H9 (cell line): ENCODE measurements at regions not wholly inside any gene's neighbourhood (a gene's known extent, or its start where the extent isn't known, plus 50 kb on each side); places are given as distances from the start of the nearest gene placed in this dataset.

Experiments used
- DNase-seq: peaks from one replicate; pipeline ENCODE4 v3.0.0-alpha.2; 2017
- H2AFZ ChIP-seq: one replicate; pipeline ENCODE4 v1.6.1; 2013; ENCODE audit warnings: mild to moderate bottlenecking, low read length, control low read depth, moderate library complexity
- H2AK5ac ChIP-seq: 2 replicates; pipeline ENCODE4 v1.6.1; 2013; ENCODE audit warnings: low read length, control low read depth, mixed read lengths; ENCODE audit not compliant: insufficient read length
- H2BK120ac ChIP-seq: one replicate; pipeline ENCODE4 v1.6.1; 2013; ENCODE audit warnings: low read depth, mild to moderate bottlenecking, low read length, control low read depth, inconsistent platforms; ENCODE audit not compliant: poor library complexity, severe bottlenecking
- H2BK12ac ChIP-seq: 2 replicates; pipeline ENCODE4 v1.6.1; 2013; ENCODE audit warnings: low read length, control low read depth, mixed read lengths, low read depth; ENCODE audit not compliant: insufficient read length
- H2BK15ac ChIP-seq: 2 replicates; pipeline ENCODE4 v1.6.1; 2013; ENCODE audit warnings: low read depth, low read length, control low read depth
- H2BK20ac ChIP-seq: one replicate; pipeline ENCODE4 v1.6.1; 2013; ENCODE audit warnings: low read depth, mild to moderate bottlenecking, low read length, control low read depth, inconsistent platforms; ENCODE audit not compliant: poor library complexity, severe bottlenecking
- H2BK5ac ChIP-seq: 2 replicates; pipeline ENCODE4 v1.6.1; 2013; ENCODE audit warnings: low read length, control low read depth, mixed read lengths; ENCODE audit not compliant: insufficient read length
- H3K14ac ChIP-seq: 2 replicates; pipeline ENCODE4 v1.6.1; 2013; ENCODE audit warnings: low read length, control low read depth; ENCODE audit not compliant: insufficient read depth
- H3K18ac ChIP-seq: 2 replicates; pipeline ENCODE4 v1.6.1; 2013; ENCODE audit warnings: low read depth, mild to moderate bottlenecking, mixed read lengths, low read length, control low read depth; ENCODE audit not compliant: insufficient read length
- H3K23ac ChIP-seq: 2 replicates; pipeline ENCODE4 v1.6.1; 2013; ENCODE audit warnings: low read length, control low read depth, mixed read lengths, low read depth; ENCODE audit not compliant: insufficient read length
- H3K23me2 ChIP-seq: 2 replicates; pipeline ENCODE4 v1.6.1; 2013; ENCODE audit warnings: low read depth, mild to moderate bottlenecking, mixed read lengths, low read length, control low read depth; ENCODE audit not compliant: insufficient read length, poor library complexity, severe bottlenecking
- H3K27ac ChIP-seq: 2 replicates; pipeline ENCODE4 v1.5.1; 2013; ENCODE audit warnings: low read length, control low read depth, mixed read lengths, low read depth; ENCODE audit not compliant: insufficient read length
- H3K27me3 ChIP-seq: 2 replicates; pipeline ENCODE4 v1.6.1; 2013; ENCODE audit warnings: low read length, control low read depth, inconsistent platforms; ENCODE audit not compliant: insufficient read depth
- H3K4ac ChIP-seq: 2 replicates; pipeline ENCODE4 v1.6.1; 2013; ENCODE audit warnings: low read depth, mild to moderate bottlenecking, control low read depth, inconsistent platforms, low read length, moderate library complexity
- H3K4me1 ChIP-seq: 2 replicates; pipeline ENCODE4 v1.6.1; 2013; ENCODE audit warnings: low read length, control low read depth, inconsistent platforms; ENCODE audit not compliant: insufficient read depth
- H3K4me2 ChIP-seq: 2 replicates; pipeline ENCODE4 v1.6.1; 2013; ENCODE audit warnings: low read length, control low read depth, mixed read lengths; ENCODE audit not compliant: insufficient read length, insufficient read depth
- H3K56ac ChIP-seq: 2 replicates; pipeline ENCODE4 v1.6.1; 2013; ENCODE audit warnings: low read depth, mild to moderate bottlenecking, mixed read lengths, low read length, control low read depth; ENCODE audit not compliant: insufficient read length
- H3K79me1 ChIP-seq: 2 replicates; pipeline ENCODE4 v1.6.1; 2013; ENCODE audit warnings: low read depth, mild to moderate bottlenecking, moderate library complexity, low read length, control low read depth, inconsistent platforms; ENCODE audit not compliant: insufficient read depth, poor library complexity, severe bottlenecking
- H3K79me2 ChIP-seq: 2 replicates; pipeline ENCODE4 v1.6.1; 2013; ENCODE audit warnings: low read length, control low read depth, inconsistent platforms; ENCODE audit not compliant: insufficient read depth
- H3K9ac ChIP-seq: 2 replicates; pipeline ENCODE4 v1.6.1; 2013; ENCODE audit warnings: low read length, control low read depth, mixed read lengths; ENCODE audit not compliant: insufficient read length; ENCODE audit errors: extremely low read depth
- H3K9me3 ChIP-seq: one replicate; pipeline ENCODE4 v1.6.1; 2013; ENCODE audit warnings: low read depth, low read length, inconsistent platforms; ENCODE audit not compliant: control insufficient read depth
- H3T11ph ChIP-seq: one replicate; pipeline ENCODE4 v1.6.1; 2013; ENCODE audit warnings: mild to moderate bottlenecking, low read length, control low read depth, inconsistent platforms
- H4K20me1 ChIP-seq: one replicate; pipeline ENCODE4 v1.6.1; 2013; ENCODE audit not compliant: control insufficient read depth, insufficient read length, insufficient read depth
- H4K5ac ChIP-seq: 2 replicates; pipeline ENCODE4 v1.6.1; 2013; ENCODE audit warnings: low read depth, mild to moderate bottlenecking, mixed read lengths, low read length, control low read depth; ENCODE audit not compliant: insufficient read length
- H4K8ac ChIP-seq: replicated peaks from 2 replicates; pipeline ENCODE4 v1.6.1; 2013; ENCODE audit warnings: low read length, control low read depth, mixed read lengths, low read depth; ENCODE audit not compliant: insufficient read length
- H4K91ac ChIP-seq: 2 replicates; pipeline ENCODE4 v1.6.1; 2013; ENCODE audit warnings: low read depth, mild to moderate bottlenecking, moderate library complexity, mixed read lengths, low read length, control low read depth; ENCODE audit not compliant: insufficient read length
- H3K27ac Mint-ChIP-seq, 3 experiments: 2 replicates in 2 of 3; 3 replicates in 1 of 3; pipeline ENCODE4 v1.8.0; 2020 to 2021; ENCODE audit warnings: mixed read lengths in 3 of 3, mild to moderate bottlenecking in 1 of 3, moderate library complexity in 1 of 3
- H3K27me3 Mint-ChIP-seq: 2 replicates; pipeline ENCODE4 v1.8.0; 2021; ENCODE audit warnings: low read depth, mild to moderate bottlenecking, moderate library complexity, mixed read lengths
- H3K36me3 Mint-ChIP-seq, 3 experiments: 2 replicates in 2 of 3; 3 replicates in 1 of 3; pipeline ENCODE4 v1.8.0; 2020 to 2021; ENCODE audit warnings: low read depth in 3 of 3, mixed read lengths in 3 of 3; ENCODE audit not compliant: insufficient read depth in 1 of 3
- H3K4me1 Mint-ChIP-seq, 2 experiments: 2 replicates each; pipeline ENCODE4 v1.8.0; 2020; ENCODE audit warnings: mixed read lengths in 2 of 2
- H3K4me3 Mint-ChIP-seq, 2 experiments: 2 replicates in 1 of 2; 3 replicates in 1 of 2; pipeline ENCODE4 v1.8.0; 2020 to 2021; ENCODE audit warnings: mild to moderate bottlenecking in 2 of 2, mixed read lengths in 2 of 2, moderate library complexity in 1 of 2
- H3K9me3 Mint-ChIP-seq, 2 experiments: 2 replicates in 1 of 2; 3 replicates in 1 of 2; pipeline ENCODE4 v1.8.0; 2020; ENCODE audit warnings: mild to moderate bottlenecking in 2 of 2, mixed read lengths in 2 of 2, moderate library complexity in 1 of 2
- WGBS: extraction: QIAGEN DNeasy Blood & Tissue Kit; methylation state at CpG from one replicate; pipeline ENCODE4 v1.1.7; 2013; ENCODE audit warnings: missing lambda C conversion rate, low lambda C conversion rate, mixed read lengths; ENCODE audit not compliant: insufficient read length; ENCODE audit errors: extremely low coverage; 5-methylcytosine and 5-hydroxymethylcytosine counted together
- TF ChIP-seq, protein P1 (sequence below): fragments of 200-600 bp; sonication (generic); conservative IDR thresholded peaks from 3 replicates; pipeline ENCODE4 v1.8.0; 2021; ENCODE audit warnings: antibody characterized with exemption, mild to moderate bottlenecking

- WGBS: no CpG with 5 or more reads among the region's 13 CpGs
- Histone ChIP-seq H2BK120ac (no peak overlapping the region), H4K20me1 (no peaks in the 10 kb centered on the region), H3T11ph (no peak overlapping the region), H3K27me3 (no peaks in the 10 kb centered on the region), H2BK5ac (no peak overlapping the region), H3K79me2 (no peaks in the 10 kb centered on the region), H2BK15ac (no peak overlapping the region), H3K9me3 (no peaks in the 10 kb centered on the region), H2BK12ac (no peak overlapping the region), H2BK20ac (no peak overlapping the region), H3K27ac (no peak overlapping the region), H3K56ac (no peak overlapping the region), H3K14ac (no peak overlapping the region), H4K5ac (no peak overlapping the region), H4K91ac (no peak overlapping the region), H3K4ac (no peak overlapping the region), H3K79me1 (no peaks in the 10 kb centered on the region), H3K9ac (no peak overlapping the region), H3K4me2 (no peak overlapping the region), H3K18ac (no peak overlapping the region), H3K23me2 (no peaks in the 10 kb centered on the region), H2AK5ac (no peak overlapping the region), H3K4me1 (no peaks in the 10 kb centered on the region; the same call in 1 of the 2 replicates), H3K23ac (no peak overlapping the region), H4K8ac (no peak overlapping the region), H2AFZ (no peak overlapping the region)
- Mint-ChIP-seq H3K4me3 (no peak overlapping the region), H3K27me3 (peaks cover 8% of the 10 kb centered on the region; the same call in 1 of the 2 replicates), H3K36me3 (no peaks in the 10 kb centered on the region), H3K4me1 (peaks cover 43 to 50% of the 10 kb centered on the region in 2 experiments), H3K9me3 (no peaks in the 10 kb centered on the region), H3K27ac (no peak overlapping the region)
- DNase-seq: no peak
- TF ChIP-seq, protein P1, sequence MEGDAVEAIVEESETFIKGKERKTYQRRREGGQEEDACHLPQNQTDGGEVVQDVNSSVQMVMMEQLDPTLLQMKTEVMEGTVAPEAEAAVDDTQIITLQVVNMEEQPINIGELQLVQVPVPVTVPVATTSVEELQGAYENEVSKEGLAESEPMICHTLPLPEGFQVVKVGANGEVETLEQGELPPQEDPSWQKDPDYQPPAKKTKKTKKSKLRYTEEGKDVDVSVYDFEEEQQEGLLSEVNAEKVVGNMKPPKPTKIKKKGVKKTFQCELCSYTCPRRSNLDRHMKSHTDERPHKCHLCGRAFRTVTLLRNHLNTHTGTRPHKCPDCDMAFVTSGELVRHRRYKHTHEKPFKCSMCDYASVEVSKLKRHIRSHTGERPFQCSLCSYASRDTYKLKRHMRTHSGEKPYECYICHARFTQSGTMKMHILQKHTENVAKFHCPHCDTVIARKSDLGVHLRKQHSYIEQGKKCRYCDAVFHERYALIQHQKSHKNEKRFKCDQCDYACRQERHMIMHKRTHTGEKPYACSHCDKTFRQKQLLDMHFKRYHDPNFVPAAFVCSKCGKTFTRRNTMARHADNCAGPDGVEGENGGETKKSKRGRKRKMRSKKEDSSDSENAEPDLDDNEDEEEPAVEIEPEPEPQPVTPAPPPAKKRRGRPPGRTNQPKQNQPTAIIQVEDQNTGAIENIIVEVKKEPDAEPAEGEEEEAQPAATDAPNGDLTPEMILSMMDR: no peak
Observed at GRCh38 chr16:86364653-86365380, 145.5 kb upstream of the FOXF1 start.
